ENCODE measurements at regions not wholly inside any gene's neighbourhood (a gene's known extent, or its start where the extent isn't known, plus 50 kb on each side); places are given as distances from the start of the nearest gene placed in this dataset.

- no peak overlapping the region for H4K5ac ChIP-seq (ENCODE audit: low read length)
- H2AK5ac ChIP-seq (ENCODE audit: low read length): no peak overlapping the region
- no peak overlapping the region for H2BK5ac ChIP-seq (ENCODE audit: low read length)
- H3K4me3 ChIP-seq (ENCODE audit: low read length): no peak overlapping the region
- no peak overlapping the region for H2BK120ac ChIP-seq (ENCODE audit: low read depth, low read length)
- no CpG with 5 or more reads among the region's 2 CpGs for WGBS (ENCODE audit: extremely low coverage, insufficient coverage, low lambda C conversion rate)
- DNase-seq: no peak
- H3K4me2 ChIP-seq (ENCODE audit: low read length): no peak overlapping the region
- no peak overlapping the region for H3K4ac ChIP-seq (ENCODE audit: low read depth, low read length)
- no peak overlapping the region for H3K56ac ChIP-seq (ENCODE audit: low read length)
- no peaks in the 10 kb centered on the region for H3K4me1 ChIP-seq (ENCODE audit: control insufficient read depth, low read depth, low read length)
- no peak overlapping the region for H3K23ac ChIP-seq (ENCODE audit: low read length)
- H3K18ac ChIP-seq (ENCODE audit: low read length): no peak overlapping the region
- H4K8ac ChIP-seq (ENCODE audit: low read depth, low read length): no peak overlapping the region
- no peaks in the 10 kb centered on the region for H3K79me2 ChIP-seq (ENCODE audit: control insufficient read depth, insufficient read depth, low read length)
- H2BK15ac ChIP-seq (replicated peaks; ENCODE audit: low read depth): no peak overlapping the region
- H3K36me3 ChIP-seq (ENCODE audit: control insufficient read depth, insufficient read depth, low read length): no peaks in the 10 kb centered on the region
- no peak overlapping the region for H3K27ac ChIP-seq (ENCODE audit: low read depth, low read length)
- H3K27me3 ChIP-seq (ENCODE audit: insufficient read depth, low read length, poor library complexity): no peaks in the 10 kb centered on the region
- no peaks in the 10 kb centered on the region for H3K79me1 ChIP-seq (ENCODE audit: low read length)
- no peak overlapping the region for H3K9ac ChIP-seq (ENCODE audit: low read length)
These were observed 874.0 kb upstream of the AGA start for GRCh38 chr4:178316211-178316610.

GRCh38 chr4:178320003-178320402 lies 877.8 kb upstream of the AGA start:
- Histone ChIP-seq H3K9ac (ENCODE audit: low read length) (no peak overlapping the region), H2BK5ac (ENCODE audit: low read length) (no peak overlapping the region), H3K4me2 (ENCODE audit: low read length) (no peak overlapping the region), H3K27ac (ENCODE audit: low read depth, low read length) (no peak overlapping the region), H3K27me3 (ENCODE audit: insufficient read depth, low read length, poor library complexity) (no peaks in the 10 kb centered on the region), H3K23ac (ENCODE audit: low read length) (no peak overlapping the region), H3K18ac (ENCODE audit: low read length) (no peak overlapping the region), H3K36me3 (ENCODE audit: control insufficient read depth, insufficient read depth, low read length) (no peaks in the 10 kb centered on the region), H3K79me1 (ENCODE audit: low read length) (no peaks in the 10 kb centered on the region), H3K56ac (ENCODE audit: low read length) (no peak overlapping the region), H3K4me3 (ENCODE audit: low read length) (no peak overlapping the region), H4K8ac (ENCODE audit: low read depth, low read length) (no peak overlapping the region), H2BK15ac (replicated peaks; ENCODE audit: low read depth) (no peak overlapping the region), H3K79me2 (ENCODE audit: control insufficient read depth, insufficient read depth, low read length) (no peaks in the 10 kb centered on the region), H2AK5ac (ENCODE audit: low read length) (no peak overlapping the region), H3K4ac (ENCODE audit: low read depth, low read length) (no peak overlapping the region), H3K4me1 (ENCODE audit: control insufficient read depth, low read depth, low read length) (no peaks in the 10 kb centered on the region), H2BK120ac (ENCODE audit: low read depth, low read length) (no peak overlapping the region), H4K5ac (ENCODE audit: low read length) (no peak overlapping the region)
- no peak for DNase-seq
- WGBS (ENCODE audit: extremely low coverage, insufficient coverage, low lambda C conversion rate): no CpG with 5 or more reads among the region's 1 CpG

- no peak overlapping the region for H3K4me2 ChIP-seq (ENCODE audit: low read length)
- no peak overlapping the region for H2AK5ac ChIP-seq (ENCODE audit: low read length)
- no peak overlapping the region for H3K27ac ChIP-seq (ENCODE audit: low read depth, low read length)
- no peaks in the 10 kb centered on the region for H3K36me3 ChIP-seq (ENCODE audit: control insufficient read depth, insufficient read depth, low read length)
- no peak for DNase-seq
- no peak overlapping the region for H4K8ac ChIP-seq (ENCODE audit: low read depth, low read length)
- no peaks in the 10 kb centered on the region for H3K79me1 ChIP-seq (ENCODE audit: low read length)
- H3K79me2 ChIP-seq (ENCODE audit: control insufficient read depth, insufficient read depth, low read length): no peaks in the 10 kb centered on the region
- no peak overlapping the region for H2BK5ac ChIP-seq (ENCODE audit: low read length)
- H3K4me3 ChIP-seq (ENCODE audit: low read length): no peak overlapping the region
- H3K4ac ChIP-seq (ENCODE audit: low read depth, low read length): no peak overlapping the region
- no peak overlapping the region for H3K9ac ChIP-seq (ENCODE audit: low read length)
- H3K18ac ChIP-seq (ENCODE audit: low read length): no peak overlapping the region
- H3K56ac ChIP-seq (ENCODE audit: low read length): no peak overlapping the region
- WGBS (ENCODE audit: extremely low coverage, insufficient coverage, low lambda C conversion rate): 100% methylated on average over 1 of the region's 5 CpGs
- H3K27me3 ChIP-seq (ENCODE audit: insufficient read depth, low read length, poor library complexity): no peaks in the 10 kb centered on the region
- H2BK15ac ChIP-seq (replicated peaks; ENCODE audit: low read depth): no peak overlapping the region
- H4K5ac ChIP-seq (ENCODE audit: low read length): no peak overlapping the region
- no peak overlapping the region for H3K23ac ChIP-seq (ENCODE audit: low read length)
- no peaks in the 10 kb centered on the region for H3K4me1 ChIP-seq (ENCODE audit: control insufficient read depth, low read depth, low read length)
- no peak overlapping the region for H2BK120ac ChIP-seq (ENCODE audit: low read depth, low read length)
These were observed 880.4 kb upstream of the AGA start for GRCh38 chr4:178322524-178323183.

- H2BK5ac ChIP-seq (ENCODE audit: low read length): no peak overlapping the region
- H3K4me1 ChIP-seq (ENCODE audit: control insufficient read depth, low read depth, low read length): no peaks in the 10 kb centered on the region
- no peak overlapping the region for H2BK15ac ChIP-seq (replicated peaks; ENCODE audit: low read depth)
- H4K8ac ChIP-seq (ENCODE audit: low read depth, low read length): no peak overlapping the region
- no peak overlapping the region for H3K4me2 ChIP-seq (ENCODE audit: low read length)
- H3K27ac ChIP-seq (ENCODE audit: low read depth, low read length): no peak overlapping the region
- H3K9ac ChIP-seq (ENCODE audit: low read length): no peak overlapping the region
- H3K56ac ChIP-seq (ENCODE audit: low read length): no peak overlapping the region
- H3K79me1 ChIP-seq (ENCODE audit: low read length): no peaks in the 10 kb centered on the region
- no peaks in the 10 kb centered on the region for H3K79me2 ChIP-seq (ENCODE audit: control insufficient read depth, insufficient read depth, low read length)
- no peak for DNase-seq
- no peak overlapping the region for H3K23ac ChIP-seq (ENCODE audit: low read length)
- H3K18ac ChIP-seq (ENCODE audit: low read length): no peak overlapping the region
- no peaks in the 10 kb centered on the region for H3K36me3 ChIP-seq (ENCODE audit: control insufficient read depth, insufficient read depth, low read length)
- no peak overlapping the region for H3K4ac ChIP-seq (ENCODE audit: low read depth, low read length)
- no CpG with 5 or more reads among the region's 3 CpGs for WGBS (ENCODE audit: extremely low coverage, insufficient coverage, low lambda C conversion rate)
- H2AK5ac ChIP-seq (ENCODE audit: low read length): no peak overlapping the region
- H2BK120ac ChIP-seq (ENCODE audit: low read depth, low read length): no peak overlapping the region
- H4K5ac ChIP-seq (ENCODE audit: low read length): no peak overlapping the region
- H3K27me3 ChIP-seq (ENCODE audit: insufficient read depth, low read length, poor library complexity): no peaks in the 10 kb centered on the region
- no peak overlapping the region for H3K4me3 ChIP-seq (ENCODE audit: low read length)
These were observed 887.1 kb upstream of the AGA start for GRCh38 chr4:178329226-178329872.

GRCh38 chr4:178333355-178333754 lies 891.1 kb upstream of the AGA start:
- H3K23ac ChIP-seq (ENCODE audit: low read length): no peak overlapping the region
- H3K18ac ChIP-seq (ENCODE audit: low read length): no peak overlapping the region
- no peak overlapping the region for H3K27ac ChIP-seq (ENCODE audit: low read depth, low read length)
- no peak overlapping the region for H3K4me3 ChIP-seq (ENCODE audit: low read length)
- no peak overlapping the region for H3K4ac ChIP-seq (ENCODE audit: low read depth, low read length)
- H3K9ac ChIP-seq (ENCODE audit: low read length): no peak overlapping the region
- H2BK15ac ChIP-seq (replicated peaks; ENCODE audit: low read depth): no peak overlapping the region
- H4K8ac ChIP-seq (ENCODE audit: low read depth, low read length): no peak overlapping the region
- no peak overlapping the region for H2BK120ac ChIP-seq (ENCODE audit: low read depth, low read length)
- no peak for DNase-seq
- H3K4me2 ChIP-seq (ENCODE audit: low read length): no peak overlapping the region
- no peak overlapping the region for H2AK5ac ChIP-seq (ENCODE audit: low read length)
- H3K79me1 ChIP-seq (ENCODE audit: low read length): no peaks in the 10 kb centered on the region
- no peak overlapping the region for H4K5ac ChIP-seq (ENCODE audit: low read length)
- no peaks in the 10 kb centered on the region for H3K36me3 ChIP-seq (ENCODE audit: control insufficient read depth, insufficient read depth, low read length)
- H3K4me1 ChIP-seq (ENCODE audit: control insufficient read depth, low read depth, low read length): no peaks in the 10 kb centered on the region
- H3K79me2 ChIP-seq (ENCODE audit: control insufficient read depth, insufficient read depth, low read length): no peaks in the 10 kb centered on the region
- no peak overlapping the region for H3K56ac ChIP-seq (ENCODE audit: low read length)
- WGBS (ENCODE audit: extremely low coverage, insufficient coverage, low lambda C conversion rate): no CpG with 5 or more reads among the region's 4 CpGs
- H3K27me3 ChIP-seq (ENCODE audit: insufficient read depth, low read length, poor library complexity): no peaks in the 10 kb centered on the region
- H2BK5ac ChIP-seq (ENCODE audit: low read length): no peak overlapping the region

- Histone ChIP-seq H3K9ac (ENCODE audit: low read length) (no peak overlapping the region), H3K4me1 (ENCODE audit: control insufficient read depth, low read depth, low read length) (no peaks in the 10 kb centered on the region), H3K18ac (ENCODE audit: low read length) (no peak overlapping the region), H2BK5ac (ENCODE audit: low read length) (no peak overlapping the region), H3K36me3 (ENCODE audit: control insufficient read depth, insufficient read depth, low read length) (no peaks in the 10 kb centered on the region), H2BK120ac (ENCODE audit: low read depth, low read length) (no peak overlapping the region), H3K27me3 (ENCODE audit: insufficient read depth, low read length, poor library complexity) (no peaks in the 10 kb centered on the region), H3K27ac (ENCODE audit: low read depth, low read length) (no peak overlapping the region), H3K56ac (ENCODE audit: low read length) (no peak overlapping the region), H3K79me2 (ENCODE audit: control insufficient read depth, insufficient read depth, low read length) (no peaks in the 10 kb centered on the region), H2AK5ac (ENCODE audit: low read length) (no peak overlapping the region), H4K5ac (ENCODE audit: low read length) (no peak overlapping the region), H3K4me3 (ENCODE audit: low read length) (no peak overlapping the region), H3K4ac (ENCODE audit: low read depth, low read length) (no peak overlapping the region), H3K79me1 (ENCODE audit: low read length) (no peaks in the 10 kb centered on the region), H2BK15ac (replicated peaks; ENCODE audit: low read depth) (no peak overlapping the region), H3K23ac (ENCODE audit: low read length) (no peak overlapping the region), H3K4me2 (ENCODE audit: low read length) (no peak overlapping the region), H4K8ac (ENCODE audit: low read depth, low read length) (no peak overlapping the region)
- DNase-seq: no peak
These were observed 897.5 kb upstream of the AGA start for GRCh38 chr4:178339769-178340168.

Data from mesendoderm (in vitro differentiated cells).